ENCODE measurements at regions not wholly inside any gene's neighbourhood (a gene's known extent, or its start where the extent isn't known, plus 50 kb on each side); places are given as distances from the start of the nearest gene placed in this dataset.

DNA sequence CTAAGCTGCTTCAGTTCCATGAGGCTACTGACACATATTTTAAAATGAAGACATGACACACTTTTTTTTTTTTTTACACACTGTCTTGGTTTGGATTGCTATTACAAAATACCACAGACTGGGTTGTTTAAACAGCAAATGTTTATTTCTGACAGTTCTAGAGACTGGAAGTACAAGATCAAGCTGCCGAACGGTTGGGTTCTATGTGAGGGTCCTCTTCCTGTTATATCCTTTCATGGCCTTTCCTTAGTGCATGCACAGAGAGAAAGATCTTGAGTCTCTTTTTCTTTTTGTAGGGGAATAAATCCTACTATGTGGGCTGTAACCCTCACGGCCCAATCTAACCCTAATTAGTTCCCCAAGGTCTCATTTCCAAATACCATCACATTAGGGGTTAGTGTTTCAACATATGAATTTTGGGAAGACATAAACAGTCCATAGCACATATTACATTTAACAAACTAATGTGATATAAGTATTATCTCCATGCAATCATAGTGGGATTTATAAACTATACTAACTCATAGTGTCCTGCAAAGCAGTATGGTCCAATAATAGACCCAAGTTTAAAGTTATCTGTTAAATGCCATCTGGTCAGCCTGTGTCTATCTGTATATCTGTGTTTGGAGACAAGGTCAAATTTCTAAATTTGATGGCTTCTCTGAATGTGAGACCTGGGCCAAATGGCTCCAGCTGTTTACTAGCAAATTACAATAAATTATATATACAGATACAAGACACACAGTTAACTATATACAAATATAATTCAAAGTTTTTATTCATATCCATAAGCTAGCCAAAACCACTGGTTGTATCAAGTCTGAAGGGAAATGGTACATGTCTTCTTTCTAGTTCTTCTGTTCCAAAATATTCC lies 90.3 kb upstream of the NREP start:
- CTCF ChIA-PET (ENCODE audit: unreplicated experiment), result no interaction called here
- Histone ChIP-seq H3K4me2 (ENCODE audit: low read length) (no peak overlapping the region), H4K20me1 (ENCODE audit: insufficient read depth, low read length) (no peaks in the 10 kb centered on the region), H3K79me2 (ENCODE audit: insufficient read depth, low read depth, low read length) (no peaks in the 10 kb centered on the region), H3K4me3 (ENCODE audit: low read depth, low read length, poor library complexity, severe bottlenecking) (no peak overlapping the region), H3K36me3 (ENCODE audit: insufficient read depth, low read length) (no peaks in the 10 kb centered on the region), H3K27ac (ENCODE audit: low read depth, low read length, poor library complexity, severe bottlenecking) (no peak overlapping the region), H3K4me1 (ENCODE audit: insufficient read depth, low read length, poor library complexity, severe bottlenecking) (no peaks in the 10 kb centered on the region), H3K9me3 (ENCODE audit: low read length) (no peaks in the 10 kb centered on the region), H2AFZ (ENCODE audit: low read length) (no peak overlapping the region), H3K9me2 (ENCODE audit: insufficient read depth, low read length) (0 out of 2 replicates have a peak, but pooled peaks cover 3% of the 10 kb centered on the region)
- no peak for DNase-seq (ENCODE audit: low spot score)
- TF ChIP-seq EZH2phosphoT487 (IDR thresholded peaks at IDR 0.05; ENCODE audit: borderline replicate concordance, low read depth, low read length), result no peak
- TF ChIP-seq, protein P1, sequence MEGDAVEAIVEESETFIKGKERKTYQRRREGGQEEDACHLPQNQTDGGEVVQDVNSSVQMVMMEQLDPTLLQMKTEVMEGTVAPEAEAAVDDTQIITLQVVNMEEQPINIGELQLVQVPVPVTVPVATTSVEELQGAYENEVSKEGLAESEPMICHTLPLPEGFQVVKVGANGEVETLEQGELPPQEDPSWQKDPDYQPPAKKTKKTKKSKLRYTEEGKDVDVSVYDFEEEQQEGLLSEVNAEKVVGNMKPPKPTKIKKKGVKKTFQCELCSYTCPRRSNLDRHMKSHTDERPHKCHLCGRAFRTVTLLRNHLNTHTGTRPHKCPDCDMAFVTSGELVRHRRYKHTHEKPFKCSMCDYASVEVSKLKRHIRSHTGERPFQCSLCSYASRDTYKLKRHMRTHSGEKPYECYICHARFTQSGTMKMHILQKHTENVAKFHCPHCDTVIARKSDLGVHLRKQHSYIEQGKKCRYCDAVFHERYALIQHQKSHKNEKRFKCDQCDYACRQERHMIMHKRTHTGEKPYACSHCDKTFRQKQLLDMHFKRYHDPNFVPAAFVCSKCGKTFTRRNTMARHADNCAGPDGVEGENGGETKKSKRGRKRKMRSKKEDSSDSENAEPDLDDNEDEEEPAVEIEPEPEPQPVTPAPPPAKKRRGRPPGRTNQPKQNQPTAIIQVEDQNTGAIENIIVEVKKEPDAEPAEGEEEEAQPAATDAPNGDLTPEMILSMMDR (conservative IDR thresholded peaks at IDR 0.05; ENCODE audit: low read length), result no peak
- intact Hi-C loops (cut with micrococcal nuclease; ENCODE audit: unreplicated experiment), result no loop called here
- BruUV-seq (replicated peaks), result no TSS peak
- POLR2A ChIA-PET, result interaction anchor here (0.6 kb wide), 1 partner anchor 607 kb away, joined by 3 read pairs; no protein-coding TSS in a partner anchor

GRCh38 chr5:111840036-111840674 lies 83.2 kb upstream of the NREP start:
- no peaks in the 10 kb centered on the region for H3K9me3 ChIP-seq (ENCODE audit: low read length)
- POLR2A ChIA-PET, result interaction anchor here (1.1 to 1.2 kb wide), 2 partner anchors 12 to 15 kb away, joined by 3 to 4 read pairs; no protein-coding TSS in a partner anchor
- no peaks in the 10 kb centered on the region for H4K20me1 ChIP-seq (ENCODE audit: insufficient read depth, low read length)
- H2AFZ ChIP-seq (ENCODE audit: low read length), result no peak overlapping the region
- H3K36me3 ChIP-seq (ENCODE audit: insufficient read depth, low read length), result no peaks in the 10 kb centered on the region
- no peak for TF ChIP-seq EZH2phosphoT487 (IDR thresholded peaks at IDR 0.05; ENCODE audit: borderline replicate concordance, low read depth, low read length)
- TF ChIP-seq, protein P1 (conservative IDR thresholded peaks at IDR 0.05; ENCODE audit: low read length), result no peak
- no peak overlapping the region for H3K4me2 ChIP-seq (ENCODE audit: low read length)
- H3K4me3 ChIP-seq (ENCODE audit: low read depth, low read length, poor library complexity, severe bottlenecking), result no peak overlapping the region
- no peaks in the 10 kb centered on the region for H3K4me1 ChIP-seq (ENCODE audit: insufficient read depth, low read length, poor library complexity, severe bottlenecking)
- intact Hi-C loops (cut with micrococcal nuclease; ENCODE audit: unreplicated experiment), result no loop called here
- no peak for DNase-seq (ENCODE audit: low spot score)
- no TSS peak for BruUV-seq (replicated peaks)
- CTCF ChIA-PET (ENCODE audit: unreplicated experiment), result no interaction called here
- H3K9me2 ChIP-seq (ENCODE audit: insufficient read depth, low read length), result no peaks in the 10 kb centered on the region
- no peaks in the 10 kb centered on the region for H3K79me2 ChIP-seq (ENCODE audit: insufficient read depth, low read depth, low read length)
- H3K27ac ChIP-seq (ENCODE audit: low read depth, low read length, poor library complexity, severe bottlenecking), result no peak overlapping the region
